ENCODE measurements at regions not wholly inside any gene's neighbourhood (a gene's known extent, or its start where the extent isn't known, plus 50 kb on each side); places are given as distances from the start of the nearest gene placed in this dataset.

DNA sequence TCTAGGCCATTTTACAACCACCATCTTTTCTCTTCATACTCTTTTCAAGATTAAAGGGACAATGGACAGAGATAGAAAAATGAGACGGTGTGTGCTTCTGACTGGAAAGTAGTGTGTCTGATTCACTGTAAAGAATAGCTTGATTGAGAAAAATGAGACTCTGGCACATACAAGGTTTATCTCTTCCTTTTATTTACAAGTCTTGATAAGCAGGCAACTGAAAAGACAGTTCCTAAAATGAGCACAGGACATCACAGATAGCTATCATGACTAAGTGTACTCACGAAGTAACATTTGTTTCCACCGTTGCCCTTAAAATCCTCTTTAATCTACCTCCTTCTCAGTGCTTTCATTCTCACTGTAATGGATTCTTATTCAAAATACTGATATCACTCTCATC is 383.0 kb downstream of the TBC1D32 start:
- TF ChIP-seq, protein P1, sequence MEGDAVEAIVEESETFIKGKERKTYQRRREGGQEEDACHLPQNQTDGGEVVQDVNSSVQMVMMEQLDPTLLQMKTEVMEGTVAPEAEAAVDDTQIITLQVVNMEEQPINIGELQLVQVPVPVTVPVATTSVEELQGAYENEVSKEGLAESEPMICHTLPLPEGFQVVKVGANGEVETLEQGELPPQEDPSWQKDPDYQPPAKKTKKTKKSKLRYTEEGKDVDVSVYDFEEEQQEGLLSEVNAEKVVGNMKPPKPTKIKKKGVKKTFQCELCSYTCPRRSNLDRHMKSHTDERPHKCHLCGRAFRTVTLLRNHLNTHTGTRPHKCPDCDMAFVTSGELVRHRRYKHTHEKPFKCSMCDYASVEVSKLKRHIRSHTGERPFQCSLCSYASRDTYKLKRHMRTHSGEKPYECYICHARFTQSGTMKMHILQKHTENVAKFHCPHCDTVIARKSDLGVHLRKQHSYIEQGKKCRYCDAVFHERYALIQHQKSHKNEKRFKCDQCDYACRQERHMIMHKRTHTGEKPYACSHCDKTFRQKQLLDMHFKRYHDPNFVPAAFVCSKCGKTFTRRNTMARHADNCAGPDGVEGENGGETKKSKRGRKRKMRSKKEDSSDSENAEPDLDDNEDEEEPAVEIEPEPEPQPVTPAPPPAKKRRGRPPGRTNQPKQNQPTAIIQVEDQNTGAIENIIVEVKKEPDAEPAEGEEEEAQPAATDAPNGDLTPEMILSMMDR (CRISPR knock-in tag; IDR thresholded peaks at IDR 0.05), result no peak
- TF ChIP-seq NCOR1 (IDR thresholded peaks at IDR 0.05; ENCODE audit: borderline replicate concordance, low read length) (no peak), ZNF251 (CRISPR knock-in tag; IDR thresholded peaks at IDR 0.05) (no peak), RCOR2 (CRISPR knock-in tag; IDR thresholded peaks at IDR 0.05) (no peak), ZNF780A (CRISPR knock-in tag; IDR thresholded peaks at IDR 0.05) (no peak), EZH2 (conservative IDR thresholded peaks at IDR 0.05; ENCODE audit: low read depth, low read length) (no peak), ZNF660 (CRISPR knock-in tag; IDR thresholded peaks at IDR 0.05; ENCODE audit: borderline replicate concordance, low read depth) (no peak), PHB2 (IDR thresholded peaks at IDR 0.05; ENCODE audit: partially characterized antibody) (no peak), RFX5 (IDR thresholded peaks at IDR 0.05; ENCODE audit: low read depth, low read length) (no peak), FOXP1 (IDR thresholded peaks at IDR 0.05) (no peak), FOXP1 (CRISPR knock-in tag; IDR thresholded peaks at IDR 0.05) (no peak), ZNF501 (CRISPR knock-in tag; IDR thresholded peaks at IDR 0.05) (no peak)
- TF ChIP-seq, protein P2, sequence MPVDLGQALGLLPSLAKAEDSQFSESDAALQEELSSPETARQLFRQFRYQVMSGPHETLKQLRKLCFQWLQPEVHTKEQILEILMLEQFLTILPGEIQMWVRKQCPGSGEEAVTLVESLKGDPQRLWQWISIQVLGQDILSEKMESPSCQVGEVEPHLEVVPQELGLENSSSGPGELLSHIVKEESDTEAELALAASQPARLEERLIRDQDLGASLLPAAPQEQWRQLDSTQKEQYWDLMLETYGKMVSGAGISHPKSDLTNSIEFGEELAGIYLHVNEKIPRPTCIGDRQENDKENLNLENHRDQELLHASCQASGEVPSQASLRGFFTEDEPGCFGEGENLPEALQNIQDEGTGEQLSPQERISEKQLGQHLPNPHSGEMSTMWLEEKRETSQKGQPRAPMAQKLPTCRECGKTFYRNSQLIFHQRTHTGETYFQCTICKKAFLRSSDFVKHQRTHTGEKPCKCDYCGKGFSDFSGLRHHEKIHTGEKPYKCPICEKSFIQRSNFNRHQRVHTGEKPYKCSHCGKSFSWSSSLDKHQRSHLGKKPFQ (CRISPR knock-in tag; IDR thresholded peaks at IDR 0.05; ENCODE audit: insufficient replicate concordance), result no peak
- TF ChIP-seq, protein P3, sequence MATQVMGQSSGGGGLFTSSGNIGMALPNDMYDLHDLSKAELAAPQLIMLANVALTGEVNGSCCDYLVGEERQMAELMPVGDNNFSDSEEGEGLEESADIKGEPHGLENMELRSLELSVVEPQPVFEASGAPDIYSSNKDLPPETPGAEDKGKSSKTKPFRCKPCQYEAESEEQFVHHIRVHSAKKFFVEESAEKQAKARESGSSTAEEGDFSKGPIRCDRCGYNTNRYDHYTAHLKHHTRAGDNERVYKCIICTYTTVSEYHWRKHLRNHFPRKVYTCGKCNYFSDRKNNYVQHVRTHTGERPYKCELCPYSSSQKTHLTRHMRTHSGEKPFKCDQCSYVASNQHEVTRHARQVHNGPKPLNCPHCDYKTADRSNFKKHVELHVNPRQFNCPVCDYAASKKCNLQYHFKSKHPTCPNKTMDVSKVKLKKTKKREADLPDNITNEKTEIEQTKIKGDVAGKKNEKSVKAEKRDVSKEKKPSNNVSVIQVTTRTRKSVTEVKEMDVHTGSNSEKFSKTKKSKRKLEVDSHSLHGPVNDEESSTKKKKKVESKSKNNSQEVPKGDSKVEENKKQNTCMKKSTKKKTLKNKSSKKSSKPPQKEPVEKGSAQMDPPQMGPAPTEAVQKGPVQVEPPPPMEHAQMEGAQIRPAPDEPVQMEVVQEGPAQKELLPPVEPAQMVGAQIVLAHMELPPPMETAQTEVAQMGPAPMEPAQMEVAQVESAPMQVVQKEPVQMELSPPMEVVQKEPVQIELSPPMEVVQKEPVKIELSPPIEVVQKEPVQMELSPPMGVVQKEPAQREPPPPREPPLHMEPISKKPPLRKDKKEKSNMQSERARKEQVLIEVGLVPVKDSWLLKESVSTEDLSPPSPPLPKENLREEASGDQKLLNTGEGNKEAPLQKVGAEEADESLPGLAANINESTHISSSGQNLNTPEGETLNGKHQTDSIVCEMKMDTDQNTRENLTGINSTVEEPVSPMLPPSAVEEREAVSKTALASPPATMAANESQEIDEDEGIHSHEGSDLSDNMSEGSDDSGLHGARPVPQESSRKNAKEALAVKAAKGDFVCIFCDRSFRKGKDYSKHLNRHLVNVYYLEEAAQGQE (IDR thresholded peaks at IDR 0.05; ENCODE audit: borderline replicate concordance in 1 of 2, low read depth in 1 of 2, low read length in 2 of 2), result no peak
